ENCODE measurements at regions not wholly inside any gene's neighbourhood (a gene's known extent, or its start where the extent isn't known, plus 50 kb on each side); places are given as distances from the start of the nearest gene placed in this dataset.
"Not testable (repeated sequence)": the region's sequence is repeated elsewhere in the genome, so short reads cannot be mapped to it uniquely, and the experiment has no call there.

- H3K27ac ChIP-seq (ENCODE audit: low read depth in 2 of 2, low read length in 1 of 2), result no peak overlapping the region
- POLR2A ChIA-PET, result no interaction called here
- H3K4me2 ChIP-seq, result no peak overlapping the region
- WGBS (ENCODE audit: low lambda C conversion rate), result 97% methylated on average over 4 of the region's 4 CpGs
- no peaks in the 10 kb centered on the region for H4K20me1 ChIP-seq (ENCODE audit: insufficient read depth)
- TF ChIP-seq RFX5 (IDR thresholded peaks at IDR 0.05; ENCODE audit: low read length) (no peak), GATA2 (CRISPR knock-in tag; IDR thresholded peaks at IDR 0.05) (no peak), FOXM1 (IDR thresholded peaks at IDR 0.05; ENCODE audit: low read depth) (no peak), FOXJ3 (CRISPR knock-in tag; IDR thresholded peaks at IDR 0.05) (no peak)
- no peaks in the 10 kb centered on the region; a peak in 1 of 4 replicates for H3K4me1 ChIP-seq (ENCODE audit: control insufficient read depth in 1 of 2, insufficient read depth in 2 of 2, low read depth in 1 of 2, low read length in 1 of 2)
- no peak for DNase-seq
- H3K4me3 ChIP-seq (ENCODE audit: low read depth in 2 of 2, low read length in 1 of 2), result no peak overlapping the region
- H3K9me2 ChIP-seq, result no peaks in the 10 kb centered on the region
- no peaks in the 10 kb centered on the region for H3K9me3 ChIP-seq
- no peaks in the 10 kb centered on the region for H3K36me3 ChIP-seq (replicated peaks in 1 of 2; ENCODE audit: control insufficient read depth in 1 of 2, insufficient read depth in 2 of 2, low read length in 1 of 2)
- H2AFZ ChIP-seq (ENCODE audit: low read depth), result no peak overlapping the region
- H3K27me3 ChIP-seq (ENCODE audit: insufficient read depth), result no peaks in the 10 kb centered on the region
- CTCF ChIA-PET, result no interaction called here
- H3K79me2 ChIP-seq (ENCODE audit: insufficient read depth), result no peaks in the 10 kb centered on the region
- H3K9ac ChIP-seq, result no peak overlapping the region
- H3F3A ChIP-seq (replicated peaks; ENCODE audit: insufficient read depth), result no peaks in the 10 kb centered on the region
Measured at GRCh38 chr13:71291842-71292146, 575.2 kb downstream of the DACH1 start.

GRCh38 chr13:71290963-71291841, 575.8 kb downstream of the DACH1 start:
- ChIA-PET CTCF (interaction anchor here (1.1 to 1.6 kb wide), 4 partner anchors 12 to 588 kb away, joined by 3 to 4 read pairs (median 3); no protein-coding TSS in a partner anchor), POLR2A (no interaction called here)
- no peaks in the 10 kb centered on the region for H3F3A ChIP-seq (replicated peaks; ENCODE audit: insufficient read depth)
- no peaks in the 10 kb centered on the region for H3K36me3 ChIP-seq (replicated peaks in 1 of 2; ENCODE audit: control insufficient read depth in 1 of 2, insufficient read depth in 2 of 2, low read length in 1 of 2)
- no peak overlapping the region for H3K27ac ChIP-seq (ENCODE audit: low read depth in 2 of 2, low read length in 1 of 2)
- no peaks in the 10 kb centered on the region for H4K20me1 ChIP-seq (ENCODE audit: insufficient read depth)
- WGBS (ENCODE audit: low lambda C conversion rate), result 90% methylated on average over 10 of the region's 10 CpGs
- no peaks in the 10 kb centered on the region for H3K27me3 ChIP-seq (ENCODE audit: insufficient read depth)
- H3K9ac ChIP-seq, result no peak overlapping the region
- H3K79me2 ChIP-seq (ENCODE audit: insufficient read depth), result no peaks in the 10 kb centered on the region
- no peak overlapping the region; the same call in 1 of the 2 replicates for H2AFZ ChIP-seq (ENCODE audit: low read depth)
- no peak for DNase-seq
- TF ChIP-seq EZH2phosphoT487 (IDR thresholded peaks at IDR 0.05; ENCODE audit: borderline replicate concordance, low read depth) (no peak), IRF3 (IDR thresholded peaks at IDR 0.05; ENCODE audit: low read depth, low read length) (no peak), FOXM1 (IDR thresholded peaks at IDR 0.05; ENCODE audit: low read depth) (no peak), SMC3 (IDR thresholded peaks at IDR 0.05; ENCODE audit: low read depth, low read length) (no peak), RXRA (IDR thresholded peaks at IDR 0.05; ENCODE audit: borderline replicate concordance, low read depth) (no peak)
- no peaks in the 10 kb centered on the region; a peak in 1 of 4 replicates for H3K4me1 ChIP-seq (ENCODE audit: control insufficient read depth in 1 of 2, insufficient read depth in 2 of 2, low read depth in 1 of 2, low read length in 1 of 2)
- no peaks in the 10 kb centered on the region for H3K9me3 ChIP-seq
- no peaks in the 10 kb centered on the region for H3K9me2 ChIP-seq
- no peak overlapping the region for H3K4me3 ChIP-seq (ENCODE audit: low read depth in 2 of 2, low read length in 1 of 2)
- no peak overlapping the region for H3K4me2 ChIP-seq

GRCh38 chr13:71289980-71290379, 577.0 kb downstream of the DACH1 start:
- H4K20me1 ChIP-seq (ENCODE audit: insufficient read depth); H3K9ac ChIP-seq; H3K9me3 ChIP-seq; H3K4me2 ChIP-seq; H2AFZ ChIP-seq (ENCODE audit: low read depth); H3K36me3 ChIP-seq (replicated peaks in 1 of 2; ENCODE audit: control insufficient read depth in 1 of 2, insufficient read depth in 2 of 2, low read length in 1 of 2); H3K27ac ChIP-seq (ENCODE audit: low read depth in 2 of 2, low read length in 1 of 2); H3K27me3 ChIP-seq (ENCODE audit: insufficient read depth); H3F3A ChIP-seq (replicated peaks; ENCODE audit: insufficient read depth); POLR2A ChIA-PET; H3K4me3 ChIP-seq (ENCODE audit: low read depth in 2 of 2, low read length in 1 of 2); H3K9me2 ChIP-seq; H3K79me2 ChIP-seq (ENCODE audit: insufficient read depth); H3K4me1 ChIP-seq (ENCODE audit: control insufficient read depth in 1 of 2, insufficient read depth in 2 of 2, low read depth in 1 of 2, low read length in 1 of 2); DNase-seq: not testable (repeated sequence)
- CTCF ChIA-PET, result interaction anchor here (1.1 to 1.6 kb wide), 4 partner anchors 10 to 589 kb away, joined by 3 to 4 read pairs (median 3); no protein-coding TSS in a partner anchor
- WGBS (ENCODE audit: low lambda C conversion rate), result 54% methylated on average over 3 of the region's 3 CpGs
